GM19397 (cell line): ENCODE measurements at regions not wholly inside any gene's neighbourhood (a gene's known extent, or its start where the extent isn't known, plus 50 kb on each side); places are given as distances from the start of the nearest gene placed in this dataset.

Experiments used
- ATAC-seq: cut with Tn5 transposase; IDR thresholded peaks from one replicate; pipeline ENCODE4 v1.9.1; 2021; ENCODE audit warnings: mild to moderate bottlenecking, moderate library complexity; ENCODE audit not compliant: unreplicated experiment

GRCh38 chr2:173419506-173419905, 64.8 kb downstream of the CDCA7 start:
- no peak for ATAC-seq

- no peak for ATAC-seq
Measured at GRCh38 chr2:173424886-173425285, 70.2 kb downstream of the CDCA7 start.

GRCh38 chr2:173427887-173428668, 73.4 kb downstream of the CDCA7 start:
- ATAC-seq, result no peak

GRCh38 chr2:173431191-173431590, 76.5 kb downstream of the CDCA7 start:
- ATAC-seq, result no peak

- ATAC-seq, result no peak
Measured at GRCh38 chr2:173432049-173432754, 77.5 kb downstream of the CDCA7 start.

- ATAC-seq, result no peak
Measured at GRCh38 chr2:173434762-173435569, 80.3 kb downstream of the CDCA7 start.

- ATAC-seq, result no peak
Measured at GRCh38 chr2:173435574-173435973, 80.9 kb downstream of the CDCA7 start.

GRCh38 chr2:173436088-173436487, 81.4 kb downstream of the CDCA7 start:
- no peak for ATAC-seq

- ATAC-seq, result no peak
Measured at GRCh38 chr2:173441222-173441621, 86.5 kb downstream of the CDCA7 start.

- ATAC-seq, result no peak
Measured at GRCh38 chr2:173442542-173442941, 87.9 kb downstream of the CDCA7 start.

GRCh38 chr2:173446722-173447121, 92.0 kb downstream of the CDCA7 start:
- no peak for ATAC-seq

- no peak for ATAC-seq
Measured at GRCh38 chr2:173448938-173449471, 94.3 kb downstream of the CDCA7 start.

GRCh38 chr2:173451118-173451517, 96.4 kb downstream of the CDCA7 start:
- no peak for ATAC-seq

GRCh38 chr2:173451941-173452340, 97.3 kb downstream of the CDCA7 start:
- ATAC-seq, result no peak

GRCh38 chr2:173452416-173452815, 97.7 kb downstream of the CDCA7 start:
- ATAC-seq, result no peak

GRCh38 chr2:173456960-173457359, 102.3 kb downstream of the CDCA7 start:
- no peak for ATAC-seq

- ATAC-seq, result no peak
Measured at GRCh38 chr2:173457366-173457765, 102.7 kb downstream of the CDCA7 start.

GRCh38 chr2:173458991-173459780, 104.5 kb downstream of the CDCA7 start:
- ATAC-seq, result no peak

- no peak for ATAC-seq
Measured at GRCh38 chr2:173462892-173463840, 108.5 kb downstream of the CDCA7 start.
